Epithelial cell of prostate (primary cell): ENCODE measurements at regions not wholly inside any gene's neighbourhood (a gene's known extent, or its start where the extent isn't known, plus 50 kb on each side); places are given as distances from the start of the nearest gene placed in this dataset.
A peak's percentile ranks its signal among the peaks of the same experiment; 100 is the strongest.

Experiments
- DNase-seq: peaks from one replicate; pipeline ENCODE4 v3.0.0-alpha.2; 2011; ENCODE audit warnings: low read depth, low spot score
- H3K27ac ChIP-seq: fragments of 450-650 bp; 2 replicates; pipeline ENCODE4 v1.5.1; 2017; ENCODE audit warnings: mild to moderate bottlenecking

GRCh38 chrX:67780694-67781109, 236.9 kb downstream of the AR start:
- peak overlapping the region; percentile 56 for H3K27ac ChIP-seq

GRCh38 chrX:67781132-67781531, 237.3 kb downstream of the AR start:
- H3K27ac ChIP-seq, result peak overlapping the region; percentile 56
- DNase-seq, result no peak

More at GRCh38 chrX:67780694-67781109, 236.9 kb downstream of the AR start:
- DNase-seq, result peak; percentile 44

- no peak for DNase-seq
- no peak overlapping the region for H3K27ac ChIP-seq
Observed at GRCh38 chrX:67784712-67785111, 240.9 kb downstream of the AR start.

DNA sequence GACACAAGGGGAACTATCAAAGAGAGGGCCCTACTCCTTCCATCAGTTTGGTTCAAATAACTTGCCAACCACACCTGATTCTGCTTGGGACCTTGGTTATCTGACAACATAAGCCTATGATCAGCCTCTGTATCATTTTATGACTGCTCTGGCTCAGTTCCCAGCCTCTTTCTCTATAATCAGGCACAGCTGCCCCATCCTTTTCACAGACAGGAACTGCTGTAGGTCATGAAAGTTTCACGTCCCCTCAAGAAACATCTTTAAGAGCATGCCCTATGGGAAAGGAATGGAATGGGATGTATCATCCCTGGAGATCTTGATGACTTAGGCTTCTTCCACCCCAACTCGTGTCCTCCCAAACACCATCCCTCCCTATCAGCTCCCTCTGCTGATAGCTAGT, 243.4 kb downstream of the AR start:
- DNase-seq, result no peak

GRCh38 chrX:67789536-67789935, 245.7 kb downstream of the AR start:
- DNase-seq, result no peak
- no peak overlapping the region for H3K27ac ChIP-seq

More for the DNA sequence above, 243.4 kb downstream of the AR start:
- no peak overlapping the region for H3K27ac ChIP-seq
